ENCODE measurements at regions not wholly inside any gene's neighbourhood (a gene's known extent, or its start where the extent isn't known, plus 50 kb on each side); places are given as distances from the start of the nearest gene placed in this dataset.

GRCh38 chr12:115419145-115419646, 735.2 kb upstream of the TBX3 start:
- Histone ChIP-seq H3K4me3 (replicated peaks in 1 of 4; ENCODE audit: control extremely low read depth in 1 of 4, insufficient read depth in 1 of 4, low read depth in 3 of 4, low read length in 4 of 4) (no peak overlapping the region), H3K36me3 (ENCODE audit: control insufficient read depth, insufficient read depth, low read length) (no peaks in the 10 kb centered on the region), H3K9me3 (ENCODE audit: control insufficient read depth, insufficient read depth, low read depth, low read length) (no peaks in the 10 kb centered on the region), H3K4me1 (ENCODE audit: control insufficient read depth, extremely low read depth, insufficient read depth, low read length) (no peaks in the 10 kb centered on the region), H3K9ac (ENCODE audit: insufficient read depth, low read length) (no peak overlapping the region), H2AFZ (ENCODE audit: low read length) (no peak overlapping the region), H3K27ac (ENCODE audit: insufficient read depth, low read length) (no peak overlapping the region), H4K20me1 (ENCODE audit: control insufficient read depth, extremely low read depth, insufficient read depth, low read length) (no peaks in the 10 kb centered on the region), H3K4me2 (ENCODE audit: extremely low read depth, insufficient read depth, low read length) (no peak overlapping the region), H3K79me2 (ENCODE audit: control insufficient read depth, insufficient read depth, low read length) (no peaks in the 10 kb centered on the region), H3K27me3 (ENCODE audit: control insufficient read depth, insufficient read depth, low read length) (no peaks in the 10 kb centered on the region)
- DNase-seq (ENCODE audit: low read depth in 2 of 2), result no peak
- TF ChIP-seq CTCF (conservative IDR thresholded peaks at IDR 0.05 in 1 of 2, IDR thresholded peaks at IDR 0.05 in 1 of 2; ENCODE audit: low read depth in 1 of 2, low read length in 2 of 2) (no peak), EZH2 (IDR thresholded peaks at IDR 0.05; ENCODE audit: low read length, missing control alignments) (no peak)

DNA sequence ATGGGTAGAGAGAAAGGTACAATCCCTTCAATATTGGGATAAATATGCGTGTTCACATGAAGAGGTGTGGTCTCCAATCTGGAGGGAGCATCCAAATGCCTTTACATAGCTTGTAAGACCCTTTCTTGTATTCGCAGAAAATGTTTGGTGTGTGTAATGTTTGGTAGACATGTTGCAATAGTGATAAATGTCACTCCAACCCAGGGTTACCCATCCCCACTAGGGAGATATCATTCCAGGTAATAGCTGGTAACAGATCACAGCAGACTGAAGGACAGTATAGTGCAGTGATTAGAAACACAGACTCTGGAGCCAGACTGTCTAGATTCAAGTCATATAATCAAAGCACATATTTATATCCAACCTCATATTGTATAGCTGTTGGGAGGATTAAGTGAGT, 733.6 kb upstream of the TBX3 start:
- Histone ChIP-seq H4K20me1 (ENCODE audit: control insufficient read depth, extremely low read depth, insufficient read depth, low read length) (no peaks in the 10 kb centered on the region), H3K27me3 (ENCODE audit: control insufficient read depth, insufficient read depth, low read length) (no peaks in the 10 kb centered on the region), H2AFZ (ENCODE audit: low read length) (no peak overlapping the region), H3K79me2 (ENCODE audit: control insufficient read depth, insufficient read depth, low read length) (no peaks in the 10 kb centered on the region), H3K9ac (ENCODE audit: insufficient read depth, low read length) (no peak overlapping the region), H3K4me1 (ENCODE audit: control insufficient read depth, extremely low read depth, insufficient read depth, low read length) (no peaks in the 10 kb centered on the region), H3K9me3 (ENCODE audit: control insufficient read depth, insufficient read depth, low read depth, low read length) (no peaks in the 10 kb centered on the region), H3K36me3 (ENCODE audit: control insufficient read depth, insufficient read depth, low read length) (no peaks in the 10 kb centered on the region), H3K4me2 (ENCODE audit: extremely low read depth, insufficient read depth, low read length) (no peak overlapping the region), H3K27ac (ENCODE audit: insufficient read depth, low read length) (no peak overlapping the region), H3K4me3 (replicated peaks in 1 of 4; ENCODE audit: control extremely low read depth in 1 of 4, insufficient read depth in 1 of 4, low read depth in 3 of 4, low read length in 4 of 4) (no peak overlapping the region)
- DNase-seq (ENCODE audit: low read depth in 2 of 2), result no peak
- TF ChIP-seq EZH2 (IDR thresholded peaks at IDR 0.05; ENCODE audit: low read length, missing control alignments), result no peak
- TF ChIP-seq CTCF (conservative IDR thresholded peaks at IDR 0.05 in 1 of 2, IDR thresholded peaks at IDR 0.05 in 1 of 2; ENCODE audit: low read depth in 1 of 2, low read length in 2 of 2), result no peak

- no peaks in the 10 kb centered on the region for H3K9me3 ChIP-seq (ENCODE audit: control insufficient read depth, insufficient read depth, low read depth, low read length)
- H3K36me3 ChIP-seq (ENCODE audit: control insufficient read depth, insufficient read depth, low read length), result no peaks in the 10 kb centered on the region
- no peak overlapping the region for H3K27ac ChIP-seq (ENCODE audit: insufficient read depth, low read length)
- H3K4me2 ChIP-seq (ENCODE audit: extremely low read depth, insufficient read depth, low read length), result no peak overlapping the region
- H2AFZ ChIP-seq (ENCODE audit: low read length), result no peak overlapping the region
- no peak overlapping the region for H3K4me3 ChIP-seq (replicated peaks in 1 of 4; ENCODE audit: control extremely low read depth in 1 of 4, insufficient read depth in 1 of 4, low read depth in 3 of 4, low read length in 4 of 4)
- no peak for DNase-seq (ENCODE audit: low read depth in 2 of 2)
- no peaks in the 10 kb centered on the region for H4K20me1 ChIP-seq (ENCODE audit: control insufficient read depth, extremely low read depth, insufficient read depth, low read length)
- no peaks in the 10 kb centered on the region for H3K4me1 ChIP-seq (ENCODE audit: control insufficient read depth, extremely low read depth, insufficient read depth, low read length)
- H3K79me2 ChIP-seq (ENCODE audit: control insufficient read depth, insufficient read depth, low read length), result no peaks in the 10 kb centered on the region
- no peak overlapping the region for H3K9ac ChIP-seq (ENCODE audit: insufficient read depth, low read length)
- TF ChIP-seq EZH2 (IDR thresholded peaks at IDR 0.05; ENCODE audit: low read length, missing control alignments), result no peak
- TF ChIP-seq CTCF (conservative IDR thresholded peaks at IDR 0.05 in 1 of 2, IDR thresholded peaks at IDR 0.05 in 1 of 2; ENCODE audit: low read depth in 1 of 2, low read length in 2 of 2), result no peak
- no peaks in the 10 kb centered on the region for H3K27me3 ChIP-seq (ENCODE audit: control insufficient read depth, insufficient read depth, low read length)
These were observed 732.9 kb upstream of the TBX3 start for GRCh38 chr12:115416869-115417268.

Measured in fibroblast of lung (primary cell).